Left ventricle myocardium inferior (tissue), 1 donor: ENCODE measurements at regions not wholly inside any gene's neighbourhood (a gene's known extent, or its start where the extent isn't known, plus 50 kb on each side); places are given as distances from the start of the nearest gene placed in this dataset.

Source experiments
- DNase-seq: peaks from one replicate; pipeline ENCODE4 v3.0.0-alpha.2; 2020
- H3K27ac ChIP-seq: fragments of 200-600 bp; replicated peaks from 2 replicates; pipeline ENCODE4 v1.8.0; 2021
- H3K27me3 ChIP-seq: fragments of 200-600 bp; 2 replicates; pipeline ENCODE4 v1.8.0; 2021; ENCODE audit warnings: low read depth
- H3K36me3 ChIP-seq: fragments of 200-600 bp; 2 replicates; pipeline ENCODE4 v1.8.0; 2021
- H3K4me1 ChIP-seq: fragments of 200-600 bp; 2 replicates; pipeline ENCODE4 v1.8.0; 2021
- H3K4me3 ChIP-seq: fragments of 200-600 bp; 2 replicates; pipeline ENCODE4 v1.8.0; 2021; ENCODE audit warnings: mild to moderate bottlenecking, moderate library complexity
- H3K9me3 ChIP-seq: fragments of 200-600 bp; replicated peaks from 2 replicates; pipeline ENCODE4 v1.8.0; 2021
- CTCF ChIP-seq: fragments of 200-600 bp; IDR thresholded peaks from 2 replicates; pipeline ENCODE4 v1.8.0; 2021; ENCODE audit warnings: antibody characterized with exemption, mild to moderate bottlenecking, borderline replicate concordance
- intact Hi-C: fragments of 100-400 bp; cut with micrococcal nuclease; formaldehyde crosslinking; loops from one replicate; pipeline ENCODE4 v1.11.0; 2022
- donor health status: DM: no; HTN: yes; CAD: no; lungs with severe emphysema.

- Histone ChIP-seq H3K27me3 (no peaks in the 10 kb centered on the region), H3K4me3 (no peak overlapping the region)
These were observed 213.2 kb upstream of the PLSCR5 start for GRCh38 chr3:146818301-146818700.

GRCh38 chr3:146817704-146818103, 212.6 kb upstream of the PLSCR5 start:
- peak; percentile 61 for TF ChIP-seq CTCF
- no peak for DNase-seq
- no peak overlapping the region for H3K27ac ChIP-seq
- intact Hi-C loops: loop anchor here (10.0 kb wide), 1 partner anchor 377 kb away; no protein-coding TSS in a partner anchor
- no peaks in the 10 kb centered on the region for H3K9me3 ChIP-seq
- no peaks in the 10 kb centered on the region for H3K36me3 ChIP-seq
- H3K4me3 ChIP-seq: no peak overlapping the region
- H3K27me3 ChIP-seq: no peaks in the 10 kb centered on the region
- H3K4me1 ChIP-seq: no peaks in the 10 kb centered on the region

More at GRCh38 chr3:146818301-146818700, 213.2 kb upstream of the PLSCR5 start:
- no peak for DNase-seq
- no peak for TF ChIP-seq CTCF
- H3K4me1 ChIP-seq: no peaks in the 10 kb centered on the region
- intact Hi-C loops: loop anchor here (10.0 kb wide), 1 partner anchor 376 kb away; no protein-coding TSS in a partner anchor
- no peaks in the 10 kb centered on the region for H3K9me3 ChIP-seq
- H3K36me3 ChIP-seq: no peaks in the 10 kb centered on the region
- no peak overlapping the region for H3K27ac ChIP-seq

GRCh38 chr3:146814601-146815315, 209.6 kb upstream of the PLSCR5 start:
- Histone ChIP-seq H3K9me3 (no peaks in the 10 kb centered on the region), H3K27ac (no peak overlapping the region), H3K36me3 (no peaks in the 10 kb centered on the region), H3K4me1 (no peaks in the 10 kb centered on the region), H3K27me3 (no peaks in the 10 kb centered on the region), H3K4me3 (no peak overlapping the region)
- intact Hi-C loops: loop anchor here (10.0 kb wide), 1 partner anchor 380 kb away; no protein-coding TSS in a partner anchor
- DNase-seq: no peak
- TF ChIP-seq CTCF: no peak

- H3K27me3 ChIP-seq: no peaks in the 10 kb centered on the region
- H3K27ac ChIP-seq: no peak overlapping the region
- no peak for DNase-seq
- H3K4me1 ChIP-seq: no peaks in the 10 kb centered on the region
- TF ChIP-seq CTCF: no peak
- H3K9me3 ChIP-seq: no peaks in the 10 kb centered on the region
- H3K4me3 ChIP-seq: no peak overlapping the region
- intact Hi-C loops: loop anchor here (10.0 kb wide), 1 partner anchor 381 kb away; no protein-coding TSS in a partner anchor
- H3K36me3 ChIP-seq: no peaks in the 10 kb centered on the region
These were observed 208.3 kb upstream of the PLSCR5 start for GRCh38 chr3:146813496-146813895.

- Histone ChIP-seq H3K9me3 (no peaks in the 10 kb centered on the region), H3K27ac (no peak overlapping the region), H3K4me1 (no peaks in the 10 kb centered on the region), H3K36me3 (no peaks in the 10 kb centered on the region), H3K4me3 (no peak overlapping the region), H3K27me3 (no peaks in the 10 kb centered on the region)
- intact Hi-C loops: no loop called here
- no peak for DNase-seq
- no peak for TF ChIP-seq CTCF
These were observed 198.6 kb upstream of the PLSCR5 start for GRCh38 chr3:146803745-146804144.
